ENCODE measurements at regions not wholly inside any gene's neighbourhood (a gene's known extent, or its start where the extent isn't known, plus 50 kb on each side); places are given as distances from the start of the nearest gene placed in this dataset.
"Not testable (repeated sequence)": the region's sequence is repeated elsewhere in the genome, so short reads cannot be mapped to it uniquely, and the experiment has no call there.

- DNase-seq (ENCODE audit: low read depth in 2 of 3, low spot score in 2 of 3) = peak in 2 of 3 donors; percentile 20 to 61
These were observed 205.4 kb upstream of the PTPRD start for GRCh38 chr9:10818206-10818605.

DNA sequence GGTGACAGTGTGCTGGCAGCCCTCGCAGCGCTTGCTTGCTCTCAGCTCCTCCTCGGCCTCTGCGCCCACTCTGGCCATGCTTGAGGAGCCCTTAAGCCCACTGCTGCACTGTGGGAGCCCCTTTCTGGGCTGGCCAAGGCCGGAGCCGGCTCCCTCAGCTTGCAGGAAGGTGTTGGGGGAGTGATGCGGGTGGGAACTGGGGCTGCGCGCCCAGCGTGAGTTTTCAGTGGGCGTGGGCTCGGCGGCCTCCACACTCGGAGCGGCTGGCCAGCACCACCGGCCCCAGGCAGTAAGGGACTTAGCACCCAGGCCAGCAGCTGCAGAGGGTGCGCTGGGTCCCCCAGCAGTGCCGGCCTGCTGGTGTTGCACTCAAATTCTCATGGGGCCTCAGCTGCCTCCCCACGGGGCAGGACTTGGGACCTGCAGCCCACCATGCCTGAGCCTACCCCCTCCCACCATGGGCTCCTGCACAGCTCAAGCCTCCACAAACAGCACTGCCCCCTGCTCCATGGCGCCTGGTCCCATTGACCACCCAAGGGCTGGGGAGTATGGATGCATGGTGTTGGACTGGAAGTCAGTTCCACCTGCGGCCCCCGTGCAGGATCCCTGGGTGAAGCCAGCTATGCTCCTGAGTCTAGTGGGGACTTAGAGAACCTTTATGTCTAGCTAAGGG, 223.1 kb upstream of the PTPRD start:
- no peak for DNase-seq (ENCODE audit: low read depth in 2 of 3, low spot score in 2 of 3)

DNA sequence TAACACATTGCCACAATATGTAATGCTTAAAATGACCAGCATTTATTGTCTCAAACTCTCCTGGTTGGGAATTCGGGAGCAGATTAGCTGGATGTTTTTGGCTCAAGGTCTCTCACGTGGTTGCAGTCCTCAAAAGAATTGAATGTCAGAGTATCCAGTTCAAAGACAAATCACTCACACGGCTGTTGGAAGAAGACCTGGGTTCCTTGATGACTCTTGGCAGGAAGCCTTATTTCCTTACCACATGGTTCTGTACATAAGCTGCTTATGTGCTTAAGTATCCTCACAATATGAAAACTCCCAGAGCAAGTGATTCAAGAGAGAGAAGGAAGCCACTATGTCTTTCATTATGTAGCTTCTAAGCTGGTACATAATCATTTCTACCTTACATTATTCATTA, 230.3 kb upstream of the PTPRD start:
- DNase-seq (ENCODE audit: low read depth in 2 of 3, low spot score in 2 of 3) = no peak

GRCh38 chr9:10855847-10856246, 243.0 kb upstream of the PTPRD start:
- no peak for DNase-seq (ENCODE audit: low read depth in 2 of 3, low spot score in 2 of 3)

DNA sequence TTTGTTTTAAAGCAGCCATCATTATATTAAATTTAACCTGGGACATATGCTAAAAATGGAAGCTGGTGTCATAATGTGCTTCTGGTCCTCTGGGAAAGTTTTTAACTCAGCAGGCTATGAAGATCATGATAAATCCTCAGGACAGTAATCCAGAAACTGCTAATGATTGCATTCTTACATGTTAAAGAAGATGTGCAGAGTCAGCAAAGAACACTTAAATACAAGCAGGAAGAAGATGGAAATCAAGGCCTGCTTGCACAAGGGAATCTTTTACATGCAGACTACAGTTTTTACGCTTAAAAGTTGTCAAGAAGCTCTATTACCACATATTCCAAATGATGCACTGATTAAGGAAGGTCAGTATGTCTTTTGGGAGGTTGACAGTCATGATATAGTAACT, 246.0 kb upstream of the PTPRD start:
- DNase-seq (ENCODE audit: low read depth in 2 of 3, low spot score in 2 of 3) = no peak

DNA sequence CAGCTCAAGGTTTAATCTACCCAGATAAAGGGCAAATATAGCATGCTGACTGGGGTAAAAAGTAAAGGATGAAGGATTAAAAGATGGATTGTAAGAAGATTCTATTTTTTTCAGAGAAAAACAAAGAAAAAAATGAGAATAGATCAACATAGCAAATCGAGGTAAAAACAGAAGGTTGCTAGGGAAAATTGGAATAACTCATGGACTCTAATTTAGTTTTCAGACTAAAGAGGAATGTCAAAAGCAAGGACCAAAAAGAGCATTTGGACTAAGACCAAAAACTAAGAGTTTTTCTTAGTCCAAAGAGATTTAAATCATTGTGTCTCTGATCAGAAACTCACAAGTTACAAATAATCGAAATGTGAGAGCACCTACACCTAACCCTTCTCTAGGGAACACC, 250.7 kb upstream of the PTPRD start:
- no peak for DNase-seq (ENCODE audit: low read depth in 2 of 3, low spot score in 2 of 3)

GRCh38 chr9:10867194-10867593, 254.4 kb upstream of the PTPRD start:
- no peak for DNase-seq (ENCODE audit: low read depth in 2 of 3, low spot score in 2 of 3)

- DNase-seq (ENCODE audit: low read depth in 2 of 3, low spot score in 2 of 3) = no peak
These were observed 256.9 kb upstream of the PTPRD start for GRCh38 chr9:10869687-10870086.

DNA sequence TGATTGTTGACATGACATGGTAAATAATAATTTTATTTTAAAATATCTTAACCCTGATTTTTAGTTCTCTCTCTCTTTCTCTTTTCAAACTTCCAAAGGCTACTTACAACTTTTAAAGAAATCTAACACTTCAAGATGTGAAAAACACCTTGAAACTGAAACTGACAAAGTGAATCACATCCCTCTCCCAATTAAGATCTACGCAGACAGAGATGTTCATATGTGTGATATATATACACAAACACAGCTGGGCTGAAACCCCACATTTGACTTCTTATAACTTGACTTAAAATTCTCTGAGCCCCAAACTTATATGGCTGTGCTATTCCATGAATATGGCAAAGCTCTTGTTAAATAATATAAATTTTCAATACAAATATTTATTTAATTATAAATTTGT, 261.2 kb upstream of the PTPRD start:
- no peak for DNase-seq (ENCODE audit: low read depth in 2 of 3, low spot score in 2 of 3)

- no peak for DNase-seq (ENCODE audit: low read depth in 2 of 3, low spot score in 2 of 3)
These were observed 262.9 kb upstream of the PTPRD start for GRCh38 chr9:10875752-10876151.

DNA sequence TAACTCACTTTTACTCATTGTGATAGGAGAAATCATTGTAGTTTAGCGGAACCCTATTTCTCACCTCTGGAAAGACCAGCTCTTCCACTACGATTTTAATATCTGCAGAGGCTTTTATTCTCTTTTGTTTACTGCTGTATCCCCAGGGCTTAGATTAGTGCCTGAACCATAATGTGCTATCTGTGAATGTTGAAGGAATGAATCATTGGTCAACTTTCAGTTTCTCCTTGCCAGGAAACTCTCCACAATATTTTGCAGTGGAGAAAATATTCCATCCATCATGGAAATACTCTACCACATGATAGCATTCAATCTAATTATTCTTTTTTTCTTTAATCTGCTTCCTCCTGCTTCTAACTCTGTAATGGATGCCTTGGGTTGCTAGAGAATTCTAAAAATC, 263.5 kb upstream of the PTPRD start:
- DNase-seq (ENCODE audit: low read depth in 2 of 3, low spot score in 2 of 3) = no peak

GRCh38 chr9:10890266-10890665, 277.5 kb upstream of the PTPRD start:
- not testable (repeated sequence) for DNase-seq (ENCODE audit: low read depth in 2 of 3, low spot score in 2 of 3)

DNA sequence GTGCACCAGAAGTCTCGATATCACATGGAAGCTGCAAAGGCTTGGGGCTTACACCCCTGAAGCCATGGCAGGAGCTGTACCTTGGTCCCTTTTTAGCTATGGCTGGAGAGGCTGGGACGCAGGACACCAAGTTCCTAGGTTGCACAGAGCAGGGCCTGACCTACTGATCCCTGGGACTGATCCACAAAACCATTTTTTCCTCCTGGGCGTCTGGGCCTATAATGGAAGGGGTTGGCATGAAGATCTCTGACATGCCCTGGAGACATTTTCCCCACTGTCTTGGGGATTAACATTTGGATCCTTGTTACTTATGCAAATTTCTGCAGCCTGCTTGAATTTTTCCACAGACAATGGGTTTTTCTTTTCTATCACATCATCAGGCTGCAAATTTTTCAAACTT, 286.7 kb upstream of the PTPRD start:
- no peak for DNase-seq (ENCODE audit: low read depth in 2 of 3, low spot score in 2 of 3)

GRCh38 chr9:10903969-10904368, 291.2 kb upstream of the PTPRD start:
- no peak for DNase-seq (ENCODE audit: low read depth in 2 of 3, low spot score in 2 of 3)

GRCh38 chr9:10910779-10911178, 298.0 kb upstream of the PTPRD start:
- DNase-seq (ENCODE audit: low read depth in 2 of 3, low spot score in 2 of 3) = no peak

DNA sequence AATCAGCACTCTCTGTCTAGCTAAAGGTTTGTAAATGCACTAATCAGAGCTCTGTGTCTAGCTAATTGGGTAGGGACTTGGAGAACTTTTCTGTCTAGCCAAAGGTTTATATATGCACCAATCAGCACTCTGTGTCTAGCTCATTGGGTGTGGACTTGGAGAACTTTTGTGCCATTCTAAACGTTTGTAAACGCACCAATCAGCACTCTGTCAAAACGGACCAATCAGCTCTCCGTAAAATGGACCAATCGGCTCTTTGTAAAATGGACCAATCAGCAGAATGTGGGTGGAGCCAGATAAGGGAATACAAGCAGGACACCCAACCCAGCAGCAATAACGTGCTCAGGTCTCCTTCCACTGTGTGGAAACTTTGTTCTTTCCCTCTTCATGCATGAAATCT, 298.6 kb upstream of the PTPRD start:
- no peak for DNase-seq (ENCODE audit: low read depth in 2 of 3, low spot score in 2 of 3)

DNA sequence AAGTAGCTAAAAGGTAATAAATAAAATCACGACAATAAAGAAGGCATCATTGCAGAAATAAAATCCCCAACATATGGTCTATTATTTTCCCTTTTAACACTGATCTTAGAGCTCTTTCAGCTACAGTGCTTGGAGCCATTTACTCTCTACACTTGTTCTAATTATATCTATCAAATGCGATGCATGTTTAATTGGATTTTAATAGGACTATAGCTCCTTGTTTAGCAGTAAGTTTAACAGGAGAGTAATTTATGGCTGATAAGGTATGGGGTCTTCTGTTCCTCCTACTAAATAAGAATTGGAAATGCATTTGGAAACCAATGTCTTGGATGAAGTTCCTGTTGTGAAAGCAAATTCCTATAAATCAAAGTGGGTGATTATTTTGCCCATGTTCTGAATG, 304.2 kb upstream of the PTPRD start:
- no peak for DNase-seq (ENCODE audit: low read depth in 2 of 3, low spot score in 2 of 3)

DNA sequence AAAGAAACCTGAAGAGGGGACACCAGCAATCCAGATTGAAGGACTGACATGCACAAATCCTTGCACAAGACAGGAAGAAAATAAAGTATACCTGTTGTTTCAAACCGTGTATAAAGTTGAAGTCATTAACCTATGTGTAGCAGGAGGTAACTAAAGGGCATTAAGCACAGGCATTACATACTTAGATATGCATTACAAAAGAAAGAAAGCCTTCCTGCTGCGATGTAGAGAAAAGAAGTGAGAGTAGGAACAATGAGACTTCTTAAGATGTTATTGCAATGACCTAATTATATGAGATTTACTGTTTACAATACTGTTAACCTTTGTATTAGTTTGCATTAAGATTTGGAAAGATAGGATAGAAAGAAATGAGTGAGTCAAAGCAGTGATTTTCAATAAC, 308.9 kb upstream of the PTPRD start:
- no peak for DNase-seq (ENCODE audit: low read depth in 2 of 3, low spot score in 2 of 3)

- DNase-seq (ENCODE audit: low read depth in 2 of 3, low spot score in 2 of 3) = no peak
These were observed 313.1 kb upstream of the PTPRD start for GRCh38 chr9:10925896-10926295.

- no peak for DNase-seq (ENCODE audit: low read depth in 2 of 3, low spot score in 2 of 3)
These were observed 315.6 kb upstream of the PTPRD start for GRCh38 chr9:10928372-10928771.

DNA sequence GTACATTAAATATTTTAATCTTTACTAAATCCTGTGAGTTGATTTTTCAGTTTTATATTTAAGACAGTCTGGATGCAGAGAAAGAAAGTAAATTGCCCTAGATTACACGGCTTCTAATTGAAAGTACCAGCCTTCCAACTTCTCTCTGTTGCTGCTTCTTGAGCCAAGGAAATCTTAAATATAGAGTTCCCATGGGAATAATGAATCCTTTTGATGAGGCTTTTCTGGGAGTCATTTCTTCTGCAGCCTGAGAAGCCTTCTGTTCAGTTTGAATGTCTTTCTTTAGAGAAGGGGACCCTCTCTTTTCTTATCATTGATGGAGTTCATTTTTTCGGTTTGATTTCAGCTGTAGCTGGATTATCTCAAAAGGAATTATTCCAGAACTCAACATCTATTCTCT, 317.3 kb upstream of the PTPRD start:
- no peak for DNase-seq (ENCODE audit: low read depth in 2 of 3, low spot score in 2 of 3)

DNA sequence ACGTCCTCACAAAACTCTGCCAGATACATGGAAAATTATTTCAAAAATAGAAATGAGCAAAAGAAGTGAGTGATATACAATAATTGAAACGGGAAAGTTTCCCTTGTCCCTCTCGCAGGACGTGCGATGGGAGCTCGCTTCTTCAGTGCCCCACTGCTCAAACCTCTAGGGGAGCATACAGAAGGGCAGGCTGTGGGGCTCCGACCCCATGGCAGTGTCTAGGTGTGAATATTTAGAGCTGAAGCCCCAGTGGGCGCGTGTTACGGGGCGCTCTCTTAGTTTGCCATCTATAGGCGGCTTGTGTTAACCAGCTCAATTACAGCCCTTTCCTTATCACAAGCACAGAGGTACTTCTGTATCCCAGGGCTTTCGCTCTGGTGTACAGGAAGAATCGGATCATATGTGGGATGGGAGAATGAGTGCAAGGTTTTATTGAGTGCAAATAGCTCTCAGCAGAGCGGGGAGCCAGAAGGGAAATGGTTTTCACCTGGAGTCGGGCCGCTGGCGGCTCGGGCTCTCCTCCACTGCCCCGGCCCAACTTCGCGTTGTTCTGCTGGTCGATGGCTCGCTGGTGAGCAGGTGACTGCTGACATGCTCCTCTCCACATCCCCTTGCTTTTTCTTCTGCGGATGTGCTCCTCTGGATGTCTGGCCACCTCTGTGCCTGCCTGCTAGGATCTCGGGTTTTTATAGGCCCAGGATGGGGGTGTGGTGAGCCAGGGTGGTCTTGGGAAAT, 334.0 kb upstream of the PTPRD start:
- no peak for DNase-seq (ENCODE audit: low read depth in 2 of 3, low spot score in 2 of 3)

- no peak for DNase-seq (ENCODE audit: low read depth in 2 of 3, low spot score in 2 of 3)
These were observed 345.1 kb upstream of the PTPRD start for GRCh38 chr9:10957878-10958277.
